Thyroid gland (tissue), 4 donors: ENCODE measurements at regions not wholly inside any gene's neighbourhood (a gene's known extent, or its start where the extent isn't known, plus 50 kb on each side); places are given as distances from the start of the nearest gene placed in this dataset.
"Not testable (repeated sequence)": the region's sequence is repeated elsewhere in the genome, so short reads cannot be mapped to it uniquely, and the experiment has no call there.

Experiments used
- CTCF ChIP-seq, 6 experiments: fragments of 200-600 bp in 3 of 6; fragments of 450-650 bp in 3 of 6; sonication (generic) in 3 of 6; IDR thresholded peaks; one replicate each; pipeline ENCODE4 v1.5.1; 2016 to 2019; ENCODE audit warnings: antibody characterized with exemption in 6 of 6, mild to moderate bottlenecking in 2 of 6, inconsistent platforms in 1 of 6, moderate library complexity in 1 of 6
- POLR2A ChIP-seq, 2 donors: fragments of 450-650 bp; IDR thresholded peaks; one replicate each; pipeline ENCODE4 v1.6.1; 2017; ENCODE audit warnings: antibody characterized with exemption in 2 of 2, mild to moderate bottlenecking in 2 of 2, moderate library complexity in 1 of 2

DNA sequence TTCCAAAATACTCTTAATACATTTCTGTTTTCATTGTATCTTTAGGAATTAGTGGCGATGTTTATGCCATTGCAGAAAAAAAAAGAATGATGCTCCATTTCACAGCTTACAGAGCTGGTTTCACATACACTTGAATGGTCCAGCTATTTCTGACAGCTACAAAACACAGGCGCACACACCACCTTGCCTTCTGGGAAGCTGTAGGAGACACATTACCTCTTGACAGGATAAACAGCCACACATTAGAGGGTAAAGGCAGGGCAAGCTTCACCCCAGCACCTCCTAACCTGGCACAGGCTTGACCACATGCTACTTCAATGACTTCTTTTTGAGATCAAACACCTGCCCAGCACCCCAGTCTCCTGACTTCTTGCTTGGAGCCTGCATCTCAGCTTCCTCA, 73.2 kb upstream of the PLGLB2 start:
- not testable (repeated sequence) for TF ChIP-seq CTCF, POLR2A (IDR thresholded peaks at IDR 0.05)
